Psoas muscle (tissue), 7 donors: ENCODE measurements at regions not wholly inside any gene's neighbourhood (a gene's known extent, or its start where the extent isn't known, plus 50 kb on each side); places are given as distances from the start of the nearest gene placed in this dataset.

Source experiments
- ATAC-seq, 4 donors: fragments of 200-7000 bp; cut with Tn5 transposase; one replicate each; pipeline ENCODE4 v1.9.1; 2020; ENCODE audit warnings: moderate library complexity in 3 of 4, mild to moderate bottlenecking in 2 of 4
- DNase-seq, 2 donors: peaks; one replicate each; pipeline ENCODE4 v3.0.0-alpha.2; 2020
- H3K27ac ChIP-seq: fragments of 200-600 bp; one replicate; pipeline ENCODE4 v1.8.0; 2022
- H3K27me3 ChIP-seq, 3 donors: fragments of 200-600 bp in 1 of 3; one replicate each; pipeline versions ENCODE4 v1.6.1 to v1.8.0; 2013 to 2022; ENCODE audit warnings: low read length in 2 of 3, mild to moderate bottlenecking in 2 of 3, moderate library complexity in 1 of 3; ENCODE audit not compliant: insufficient read depth in 3 of 3
- H3K36me3 ChIP-seq, 2 donors: fragments of 200-600 bp in 1 of 2; one replicate each; pipeline versions ENCODE4 v1.6.1 to v1.8.0; 2013 to 2022; ENCODE audit warnings: low read depth in 1 of 2, mild to moderate bottlenecking in 1 of 2, moderate library complexity in 1 of 2; ENCODE audit not compliant: insufficient read depth in 1 of 2
- H3K4me1 ChIP-seq: fragments of 200-600 bp; one replicate; pipeline ENCODE4 v1.8.0; 2022
- H3K4me3 ChIP-seq: fragments of 200-600 bp; one replicate; pipeline ENCODE4 v1.8.0; 2022; ENCODE audit warnings: mild to moderate bottlenecking
- H3K9me3 ChIP-seq: fragments of 200-600 bp; one replicate; pipeline ENCODE4 v1.8.0; 2022
- CTCF ChIP-seq: fragments of 200-600 bp; IDR thresholded peaks from one replicate; pipeline ENCODE4 v1.8.0; 2022; ENCODE audit warnings: antibody characterized with exemption
- WGBS, 3 donors: extraction: QIAGEN DNeasy Blood & Tissue Kit; methylation state at CpG; one replicate each; pipeline versions ENCODE4 v1.1.6 to v1.1.7; 2013; 5-methylcytosine and 5-hydroxymethylcytosine counted together
- intact Hi-C, 2 donors: fragments of 100-400 bp; cut with DNase I; formaldehyde crosslinking; loops; one replicate each; pipeline versions ENCODE4 v1.11.0 to v1.14.2; 2022
- donor health status: healthy with polysubstance abuse.
- donor health status: DM: no; HTN: no; CAD: no; lungs with moderate emphysema.
- donor health status: Bipolar disorder and iron deficiency.
- donor health status: healthy.
- donor health status: DM: yes; HTN: yes; CAD: no.
- donor health status: DM: no; HTN: no; CAD: no.
- donor health status: DM: yes; HTN: yes; CAD: no.

- intact Hi-C loops, result no loop called here
- no peak overlapping the region for H3K4me3 ChIP-seq
- H3K36me3 ChIP-seq, result no peaks in the 10 kb centered on the region
- H3K9me3 ChIP-seq, result no peaks in the 10 kb centered on the region
- H3K27ac ChIP-seq, result no peak overlapping the region
- ATAC-seq (no peak), DNase-seq (no peak)
- H3K27me3 ChIP-seq, result no peaks in the 10 kb centered on the region
- TF ChIP-seq CTCF, result no peak
- H3K4me1 ChIP-seq, result no peaks in the 10 kb centered on the region
- 93 to 95% (median 95%) methylated on average over 2 of the region's 2 CpGs for WGBS, 3 donors
Measured at GRCh38 chr1:193524616-193525015, 338.2 kb upstream of the B3GALT2 start.

GRCh38 chr1:193524021-193524420 lies 337.6 kb upstream of the B3GALT2 start:
- H3K9me3 ChIP-seq, result no peaks in the 10 kb centered on the region

GRCh38 chr1:193520472-193520871 lies 334.1 kb upstream of the B3GALT2 start:
- ATAC-seq, result no peak
- 32 to 43% (median 42%) methylated on average over 3 of the region's 3 CpGs for WGBS, 3 donors
- Histone ChIP-seq H3K27ac (no peak overlapping the region), H3K4me3 (no peak overlapping the region), H3K4me1 (no peaks in the 10 kb centered on the region), H3K9me3 (no peaks in the 10 kb centered on the region), H3K27me3 (no peaks in the 10 kb centered on the region), H3K36me3 (no peaks in the 10 kb centered on the region)
- intact Hi-C loops, result no loop called here
- TF ChIP-seq CTCF, result no peak
- DNase-seq, result no peak

More at GRCh38 chr1:193524021-193524420, 337.6 kb upstream of the B3GALT2 start:
- no peak for TF ChIP-seq CTCF
- 56 to 75% (median 63%) methylated on average over 2 of the region's 2 CpGs for WGBS, 3 donors
- Histone ChIP-seq H3K36me3 (no peaks in the 10 kb centered on the region), H3K27me3 (no peaks in the 10 kb centered on the region), H3K4me1 (no peaks in the 10 kb centered on the region), H3K27ac (no peak overlapping the region), H3K4me3 (no peak overlapping the region)
- DNase-seq (no peak), ATAC-seq (no peak)
- intact Hi-C loops, result no loop called here

GRCh38 chr1:193519922-193520321 lies 333.5 kb upstream of the B3GALT2 start:
- intact Hi-C loops, result no loop called here
- 87 to 94% (median 91%) methylated on average over 5 of the region's 5 CpGs for WGBS, 3 donors
- no peak for ATAC-seq

More at GRCh38 chr1:193519922-193520321, 333.5 kb upstream of the B3GALT2 start:
- Histone ChIP-seq H3K27me3 (no peaks in the 10 kb centered on the region), H3K4me1 (no peaks in the 10 kb centered on the region), H3K27ac (no peak overlapping the region), H3K4me3 (no peak overlapping the region), H3K9me3 (no peaks in the 10 kb centered on the region), H3K36me3 (no peaks in the 10 kb centered on the region)
- no peak for DNase-seq
- no peak for TF ChIP-seq CTCF
